GM21737 (cell line): ENCODE measurements at regions not wholly inside any gene's neighbourhood (a gene's known extent, or its start where the extent isn't known, plus 50 kb on each side); places are given as distances from the start of the nearest gene placed in this dataset.
"Not testable (repeated sequence)": the region's sequence is repeated elsewhere in the genome, so short reads cannot be mapped to it uniquely, and the experiment has no call there.

Experiments used
- ATAC-seq: cut with Tn5 transposase; IDR thresholded peaks from one replicate; pipeline ENCODE4 v1.9.1; 2021; ENCODE audit warnings: mild to moderate bottlenecking, moderate library complexity; ENCODE audit not compliant: unreplicated experiment

- no peak for ATAC-seq
Measured at GRCh38 chr11:86861810-86862209, 61.5 kb downstream of the PRSS23 start.

GRCh38 chr11:86863476-86863875 is 63.1 kb downstream of the PRSS23 start:
- ATAC-seq, result no peak

GRCh38 chr11:86865436-86865835 is 65.1 kb downstream of the PRSS23 start:
- ATAC-seq, result no peak

- no peak for ATAC-seq
Measured at GRCh38 chr11:86869531-86869930, 69.2 kb downstream of the PRSS23 start.

GRCh38 chr11:86869966-86870570 is 69.7 kb downstream of the PRSS23 start:
- peak; percentile 65 for ATAC-seq

GRCh38 chr11:86873573-86874083 is 73.3 kb downstream of the PRSS23 start:
- ATAC-seq, result no peak

- ATAC-seq, result no peak
Measured at GRCh38 chr11:86874304-86875056, 74.1 kb downstream of the PRSS23 start.

GRCh38 chr11:86876716-86877234 is 76.4 kb downstream of the PRSS23 start:
- no peak for ATAC-seq

- ATAC-seq, result no peak
Measured at GRCh38 chr11:86877503-86877902, 77.2 kb downstream of the PRSS23 start.

GRCh38 chr11:86879241-86879640 is 76.0 kb downstream of the FZD4 start:
- ATAC-seq, result not testable (repeated sequence)

- no peak for ATAC-seq
Measured at GRCh38 chr11:86885311-86885710, 69.9 kb downstream of the FZD4 start.

GRCh38 chr11:86888164-86889000 is 66.8 kb downstream of the FZD4 start:
- no peak for ATAC-seq

- ATAC-seq, result no peak
Measured at GRCh38 chr11:86889001-86889341, 66.2 kb downstream of the FZD4 start.

GRCh38 chr11:86891036-86891435 is 64.2 kb downstream of the FZD4 start:
- ATAC-seq, result no peak

GRCh38 chr11:86893235-86893634 is 62.0 kb downstream of the FZD4 start:
- no peak for ATAC-seq
